ENCODE measurements at regions not wholly inside any gene's neighbourhood (a gene's known extent, or its start where the extent isn't known, plus 50 kb on each side); places are given as distances from the start of the nearest gene placed in this dataset.

DNA sequence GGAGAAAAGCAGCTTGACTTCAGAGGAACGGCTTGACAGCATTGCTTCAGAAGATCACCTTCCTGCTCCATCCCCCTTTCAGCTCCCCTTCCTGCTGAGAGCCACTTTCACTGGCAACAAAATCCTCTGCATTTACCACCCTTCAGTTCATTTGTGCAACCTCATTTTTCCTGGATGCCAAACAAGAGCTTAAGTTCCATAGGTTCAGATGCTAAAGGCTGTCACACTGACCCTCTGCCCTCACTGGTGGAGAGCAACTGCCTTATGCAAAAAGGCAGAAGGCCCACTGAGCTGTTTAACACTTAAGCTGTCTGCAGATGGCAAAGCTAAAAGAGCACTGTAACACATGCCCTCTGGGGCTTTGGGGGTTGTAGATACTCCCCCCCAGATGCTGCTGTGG, 131.2 kb upstream of the SPACA1 start:
- Histone ChIP-seq H3K4me1 (no peaks in the 10 kb centered on the region), H3K36me3 (no peaks in the 10 kb centered on the region), H3K27me3 (ENCODE audit: low read depth) (peaks cover 3% of the 10 kb centered on the region), H3K9me3 (no peaks in the 10 kb centered on the region), H3K27ac (no peak overlapping the region), H3K4me3 (no peak overlapping the region)
- DNase-seq, result no peak
- intact Hi-C loops (cut with DNase I), result no loop called here
- TF ChIP-seq CTCF (IDR thresholded peaks at IDR 0.05), result no peak
- no peak for ATAC-seq

GRCh38 chr6:87914637-87915395, 132.8 kb upstream of the SPACA1 start:
- intact Hi-C loops (cut with DNase I), result no loop called here
- H3K4me1 ChIP-seq, result no peaks in the 10 kb centered on the region
- DNase-seq (no peak), ATAC-seq (no peak)
- no peak overlapping the region for H3K4me3 ChIP-seq
- H3K27ac ChIP-seq, result no peak overlapping the region
- H3K9me3 ChIP-seq, result no peaks in the 10 kb centered on the region
- peaks cover 3% of the 10 kb centered on the region for H3K27me3 ChIP-seq (ENCODE audit: low read depth)
- TF ChIP-seq CTCF (IDR thresholded peaks at IDR 0.05), result no peak
- no peaks in the 10 kb centered on the region for H3K36me3 ChIP-seq

GRCh38 chr6:87913974-87914373, 133.7 kb upstream of the SPACA1 start:
- intact Hi-C loops (cut with DNase I), result no loop called here
- H3K27me3 ChIP-seq (ENCODE audit: low read depth), result peaks cover 3% of the 10 kb centered on the region
- H3K9me3 ChIP-seq, result no peaks in the 10 kb centered on the region
- no peak for TF ChIP-seq CTCF (IDR thresholded peaks at IDR 0.05)
- no peaks in the 10 kb centered on the region for H3K4me1 ChIP-seq
- H3K4me3 ChIP-seq, result no peak overlapping the region
- ATAC-seq (no peak), DNase-seq (no peak)
- no peaks in the 10 kb centered on the region for H3K36me3 ChIP-seq
- no peak overlapping the region for H3K27ac ChIP-seq

- TF ChIP-seq CTCF (IDR thresholded peaks at IDR 0.05), result no peak
- Histone ChIP-seq H3K4me3 (no peak overlapping the region), H3K4me1 (no peaks in the 10 kb centered on the region), H3K36me3 (no peaks in the 10 kb centered on the region), H3K9me3 (no peaks in the 10 kb centered on the region), H3K27ac (no peak overlapping the region), H3K27me3 (ENCODE audit: low read depth) (peaks cover 3% of the 10 kb centered on the region)
- intact Hi-C loops (cut with DNase I), result no loop called here
- DNase-seq, result no peak
- ATAC-seq, result no peak
Observed at GRCh38 chr6:87912102-87912501, 135.5 kb upstream of the SPACA1 start.

DNA sequence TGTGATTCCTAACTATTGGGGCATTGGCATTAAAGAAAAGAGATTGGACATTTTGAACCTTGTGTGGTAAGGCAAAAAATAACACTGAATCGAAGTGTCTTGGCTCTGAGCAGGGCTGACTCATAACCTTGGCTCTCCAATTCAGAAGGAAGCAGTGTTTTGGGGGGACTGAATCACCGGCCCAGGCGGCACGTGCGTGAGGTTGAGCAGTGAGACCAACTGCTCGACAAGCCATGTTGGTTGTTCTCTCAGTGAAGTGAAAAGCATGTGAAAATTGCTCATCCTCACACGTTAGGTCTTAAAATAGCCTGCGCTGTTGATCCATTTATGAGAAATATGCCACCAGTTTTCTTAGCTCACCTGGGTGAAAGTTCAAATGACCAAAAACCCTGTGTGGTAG, 137.8 kb upstream of the SPACA1 start:
- Histone ChIP-seq H3K27ac (no peak overlapping the region), H3K4me3 (no peak overlapping the region), H3K9me3 (no peaks in the 10 kb centered on the region), H3K36me3 (no peaks in the 10 kb centered on the region), H3K4me1 (no peaks in the 10 kb centered on the region), H3K27me3 (ENCODE audit: low read depth) (peaks cover 3% of the 10 kb centered on the region)
- ATAC-seq (no peak), DNase-seq (no peak)
- intact Hi-C loops (cut with DNase I), result no loop called here
- TF ChIP-seq CTCF (IDR thresholded peaks at IDR 0.05), result no peak

Measured in lower lobe of right lung (tissue), 2 donors.